ENCODE measurements at regions not wholly inside any gene's neighbourhood (a gene's known extent, or its start where the extent isn't known, plus 50 kb on each side); places are given as distances from the start of the nearest gene placed in this dataset.

- Histone ChIP-seq H3K9me3 (no peaks in the 10 kb centered on the region), H3K36me3 (no peaks in the 10 kb centered on the region), H3K4me3 (no peak overlapping the region), H3K4me1 (no peaks in the 10 kb centered on the region), H3K27me3 (no peaks in the 10 kb centered on the region), H3K27ac (no peak overlapping the region)
- DNase-seq: no peak
- TF ChIP-seq POLR2A (IDR thresholded peaks at IDR 0.05) (no peak), CTCF (IDR thresholded peaks at IDR 0.05) (no peak)
- intact Hi-C loops (cut with DNase I; ENCODE audit: low total_unique reads): no loop called here
Observed at GRCh38 chr1:198867182-198867581, 228.3 kb downstream of the PTPRC start.

GRCh38 chr1:198873696-198874230, 234.9 kb downstream of the PTPRC start:
- no peak overlapping the region for H3K4me3 ChIP-seq
- no peaks in the 10 kb centered on the region for H3K27me3 ChIP-seq
- intact Hi-C loops (cut with DNase I; ENCODE audit: low total_unique reads): no loop called here

GRCh38 chr1:198876371-198876871, 237.6 kb downstream of the PTPRC start:
- intact Hi-C loops (cut with DNase I; ENCODE audit: low total_unique reads): no loop called here
- Histone ChIP-seq H3K27me3 (no peaks in the 10 kb centered on the region), H3K27ac (no peak overlapping the region)

More at GRCh38 chr1:198873696-198874230, 234.9 kb downstream of the PTPRC start:
- Histone ChIP-seq H3K9me3 (no peaks in the 10 kb centered on the region), H3K27ac (no peak overlapping the region), H3K4me1 (no peaks in the 10 kb centered on the region), H3K36me3 (no peaks in the 10 kb centered on the region)
- no peak for TF ChIP-seq CTCF (IDR thresholded peaks at IDR 0.05)
- DNase-seq: no peak

GRCh38 chr1:198878566-198878965, 239.7 kb downstream of the PTPRC start:
- H3K9me3 ChIP-seq: no peaks in the 10 kb centered on the region
- H3K4me1 ChIP-seq: no peaks in the 10 kb centered on the region
- no peaks in the 10 kb centered on the region for H3K27me3 ChIP-seq
- no peak for TF ChIP-seq POLR2A (IDR thresholded peaks at IDR 0.05)
- TF ChIP-seq CTCF (IDR thresholded peaks at IDR 0.05): no peak
- intact Hi-C loops (cut with DNase I; ENCODE audit: low total_unique reads): no loop called here
- H3K27ac ChIP-seq: no peak overlapping the region
- H3K36me3 ChIP-seq: no peaks in the 10 kb centered on the region
- no peak overlapping the region for H3K4me3 ChIP-seq
- no peak for DNase-seq

More at GRCh38 chr1:198876371-198876871, 237.6 kb downstream of the PTPRC start:
- TF ChIP-seq CTCF (IDR thresholded peaks at IDR 0.05) (no peak), POLR2A (IDR thresholded peaks at IDR 0.05) (no peak)
- Histone ChIP-seq H3K9me3 (no peaks in the 10 kb centered on the region), H3K36me3 (no peaks in the 10 kb centered on the region), H3K4me1 (no peaks in the 10 kb centered on the region), H3K4me3 (no peak overlapping the region)
- no peak for DNase-seq

- no peaks in the 10 kb centered on the region for H3K4me1 ChIP-seq
- no peaks in the 10 kb centered on the region for H3K36me3 ChIP-seq
- no peaks in the 10 kb centered on the region for H3K27me3 ChIP-seq
- no peak for TF ChIP-seq CTCF (IDR thresholded peaks at IDR 0.05)
- no peak for TF ChIP-seq POLR2A (IDR thresholded peaks at IDR 0.05)
- H3K4me3 ChIP-seq: no peak overlapping the region
- intact Hi-C loops (cut with DNase I; ENCODE audit: low total_unique reads): no loop called here
- H3K9me3 ChIP-seq: no peaks in the 10 kb centered on the region
- H3K27ac ChIP-seq: no peak overlapping the region
- DNase-seq: no peak
Observed at GRCh38 chr1:198879711-198880306, 241.0 kb downstream of the PTPRC start.
